HepG2 (cell line): ENCODE measurements at regions not wholly inside any gene's neighbourhood (a gene's known extent, or its start where the extent isn't known, plus 50 kb on each side); places are given as distances from the start of the nearest gene placed in this dataset.

Source experiments
- ATAC-seq: fragments of 200-7000 bp; cut with Tn5 transposase; 3 replicates; pipeline ENCODE4 v1.9.1; 2020; ENCODE audit warnings: mild to moderate bottlenecking, moderate library complexity
- BruUV-seq: library from RNA; stranded (reverse); fragments of 400-500 nt; replicated peaks from 2 replicates; lab custom pipeline; 2021; lab: Mats Ljungman, UMichigan
- CTCF ChIA-PET: fragments of 300-600 bp; formaldehyde crosslinking; extraction: SDS; loops from one replicate; lab custom pipeline; 2021; ENCODE audit warnings: low total read pairs, inconsistent platforms, low intra/inter-chr PET ratio; lab: Yijun Ruan, JAX
- POLR2A ChIA-PET: fragments of 350-600 bp; sonication (Branson Sonifier 250); formaldehyde crosslinking; loops from one replicate; lab custom pipeline; 2020; ENCODE audit warnings: antibody characterized with exemption, inconsistent platforms; lab: Yijun Ruan, JAX
- DNase-seq: peaks from one replicate; pipeline ENCODE4 v3.0.0-alpha.2; 2015; ENCODE audit warnings: low spot score
- FAIRE-seq: peaks from 3 replicates; lab custom pipeline; 2011; peaks lifted over from hg19 to GRCh38; lab: Jason Lieb, UNC
- H2AFZ ChIP-seq: one replicate; pipeline ENCODE4 v1.6.1; 2011; ENCODE audit warnings: low read length, inconsistent platforms
- H3K27ac ChIP-seq: fragments of 300-600 bp; 3 replicates; pipeline ENCODE4 v1.8.0; 2011; ENCODE audit warnings: mixed run types, mild to moderate bottlenecking, mixed read lengths, low read length, inconsistent platforms; ENCODE audit not compliant: insufficient read depth; ENCODE audit errors: extremely low read length
- H3K27me3 ChIP-seq, 2 experiments: fragments of 200-600 bp in 1 of 2; 2 replicates in 1 of 2; 3 replicates in 1 of 2; pipeline versions ENCODE4 v1.6.0 to v1.8.0; 2011; ENCODE audit warnings: low read length in 2 of 2, mild to moderate bottlenecking in 2 of 2, moderate library complexity in 2 of 2, inconsistent platforms in 1 of 2; ENCODE audit not compliant: insufficient read depth in 2 of 2, control insufficient read depth in 1 of 2
- H3K36me3 ChIP-seq, 2 experiments: fragments of 200-600 bp in 1 of 2; replicated peaks in 1 of 2; 2 replicates in 1 of 2; 3 replicates in 1 of 2; pipeline versions ENCODE4 v1.5.1 to v1.8.0; 2011; ENCODE audit warnings: low read length in 2 of 2, inconsistent platforms in 1 of 2; ENCODE audit not compliant: insufficient read depth in 2 of 2, control insufficient read depth in 1 of 2
- H3K4me1 ChIP-seq: 2 replicates; pipeline ENCODE4 v1.5.1; 2012; ENCODE audit warnings: low read length, inconsistent platforms; ENCODE audit not compliant: insufficient read depth
- H3K4me2 ChIP-seq: 2 replicates; pipeline ENCODE4 v1.6.0; 2011; ENCODE audit warnings: low read depth, low read length, inconsistent platforms
- H3K4me3 ChIP-seq, 3 experiments: fragments of 200-600 bp in 1 of 3; sonication (generic), shearing (Covaris generic) in 1 of 3; replicated peaks in 1 of 3; 2 replicates each; pipeline ENCODE4 v1.5.1; 2011 to 2016; ENCODE audit warnings: low read length in 3 of 3, inconsistent platforms in 2 of 3, low read depth in 2 of 3, mild to moderate bottlenecking in 2 of 3, control low read depth in 1 of 3, mixed read lengths in 1 of 3; ENCODE audit not compliant: insufficient read depth in 1 of 3
- H3K79me2 ChIP-seq: one replicate; pipeline ENCODE4 v1.6.1; 2011; ENCODE audit warnings: low read length, inconsistent platforms; ENCODE audit not compliant: insufficient read depth
- H3K9ac ChIP-seq: 2 replicates; pipeline ENCODE4 v1.6.0; 2011; ENCODE audit warnings: mild to moderate bottlenecking, low read depth, low read length, inconsistent platforms; ENCODE audit not compliant: insufficient read depth
- H3K9me3 ChIP-seq: 2 replicates; pipeline ENCODE4 v1.5.1; 2012; ENCODE audit warnings: mild to moderate bottlenecking, low read length
- H4K20me1 ChIP-seq: 2 replicates; pipeline ENCODE4 v1.6.0; 2011; ENCODE audit warnings: inconsistent platforms, mild to moderate bottlenecking, low read length, moderate library complexity; ENCODE audit not compliant: insufficient read depth
- GPN1 ChIP-seq: sonication (generic); formaldehyde crosslinking; IDR thresholded peaks from 2 replicates; pipeline ENCODE4 v1.5.1; 2020; ENCODE audit warnings: missing genetic modification reagents, borderline replicate concordance
- LRRFIP1 ChIP-seq: sonication (generic); formaldehyde crosslinking; conservative IDR thresholded peaks from 2 replicates; pipeline ENCODE4 v1.4.0; 2020; ENCODE audit warnings: missing genetic modification reagents
- MATR3 ChIP-seq: sonication (generic); formaldehyde crosslinking; IDR thresholded peaks from 2 replicates; pipeline ENCODE4 v1.4.0; 2020; ENCODE audit warnings: missing genetic modification reagents
- NFIC ChIP-seq: IDR thresholded peaks from 2 replicates; pipeline ENCODE4 v1.6.1; 2012; ENCODE audit warnings: mild to moderate bottlenecking, low read length, inconsistent platforms
- ZNF326 ChIP-seq: sonication (generic); formaldehyde crosslinking; IDR thresholded peaks from 2 replicates; pipeline ENCODE4 v1.4.0; 2020; ENCODE audit warnings: missing genetic modification reagents, borderline replicate concordance
- ZNF672 ChIP-seq: sonication (generic); formaldehyde crosslinking; IDR thresholded peaks from 2 replicates; pipeline ENCODE4 v1.8.1; 2022; ENCODE audit warnings: missing genetic modification reagents
- ZNF720 ChIP-seq: sonication (generic); formaldehyde crosslinking; IDR thresholded peaks from 2 replicates; pipeline ENCODE4 v1.4.0; 2020; ENCODE audit warnings: missing genetic modification reagents
- ZNF792 ChIP-seq: IDR thresholded peaks from 2 replicates; pipeline ENCODE4 v1.6.1; 2016
- ZNF891 ChIP-seq: sonication (generic); formaldehyde crosslinking; IDR thresholded peaks from 2 replicates; pipeline ENCODE4 v1.5.0; 2020; ENCODE audit warnings: mild to moderate bottlenecking, missing genetic modification reagents
- ZSCAN9 ChIP-seq: IDR thresholded peaks from 2 replicates; pipeline ENCODE4 v1.6.1; 2016; ENCODE audit warnings: borderline replicate concordance
- in situ Hi-C: cut with HindIII; loops from 2 replicates; pipeline ENCODE4 v1.10.0; 2017; ENCODE audit warnings: low pct_unique_long_range_greater_than_20kb; ENCODE audit not compliant: extremely low pct_ligation_motif_present
- intact Hi-C: fragments of 100-400 bp; cut with micrococcal nuclease; formaldehyde crosslinking; loops from one replicate; pipeline ENCODE4 v1.10.0; 2022; ENCODE audit not compliant: unreplicated experiment

- no peak for TF ChIP-seq ZNF672
- TF ChIP-seq ZSCAN9 (CRISPR knock-in tag): no peak
- TF ChIP-seq GPN1: no peak
- no peak for TF ChIP-seq NFIC
- no peak for TF ChIP-seq ZNF891 (CRISPR knock-in tag)
- no peak for TF ChIP-seq LRRFIP1 (CRISPR knock-in tag)
- no peak for TF ChIP-seq MATR3 (CRISPR knock-in tag)
- no peak for TF ChIP-seq ZNF720
- no peak for TF ChIP-seq ZNF792 (CRISPR knock-in tag)
- TF ChIP-seq ZNF326 (CRISPR knock-in tag): no peak
- no peaks in the 10 kb centered on the region for H3K9me3 ChIP-seq
- in situ Hi-C loops: no loop called here
- H3K36me3 ChIP-seq: no peaks in the 10 kb centered on the region
- FAIRE-seq: no peak
- H3K4me1 ChIP-seq: peaks cover 25% of the 10 kb centered on the region
- H4K20me1 ChIP-seq: no peaks in the 10 kb centered on the region
- no peak overlapping the region for H2AFZ ChIP-seq
- no peak overlapping the region for H3K27ac ChIP-seq
- no peaks in the 10 kb centered on the region for H3K27me3 ChIP-seq
- H3K9ac ChIP-seq: no peak overlapping the region
- DNase-seq: no peak
- ChIA-PET POLR2A (no interaction called here), CTCF (no interaction called here)
- no TSS peak for BruUV-seq
- no peak overlapping the region for H3K4me3 ChIP-seq
- no peak for ATAC-seq
- no peak overlapping the region for H3K4me2 ChIP-seq
- no peaks in the 10 kb centered on the region for H3K79me2 ChIP-seq
- intact Hi-C loops: no loop called here
These were observed 127.2 kb downstream of the IPO8 start for GRCh38 chr12:30568453-30568852.
